Right lobe of liver (tissue), 4 donors: ENCODE measurements at regions not wholly inside any gene's neighbourhood (a gene's known extent, or its start where the extent isn't known, plus 50 kb on each side); places are given as distances from the start of the nearest gene placed in this dataset.

Experiments
- POLR2A ChIP-seq: fragments of 450-650 bp; IDR thresholded peaks from one replicate; pipeline ENCODE4 v1.6.1; 2017; ENCODE audit warnings: antibody characterized with exemption, mild to moderate bottlenecking
- TF ChIP-seq, protein P1 (sequence below), 4 donors: fragments of 200-600 bp in 3 of 4; fragments of 450-650 bp in 1 of 4; IDR thresholded peaks; one replicate each; pipeline versions ENCODE4 v1.5.1 to v1.8.0; 2016 to 2022; ENCODE audit warnings: antibody characterized with exemption in 4 of 4, mild to moderate bottlenecking in 2 of 4
- donor health status: DM: no; HTN: no; CAD: no.
- donor health status: DM: no; HTN: no; CAD: no.
- donor health status: DM: no; HTN: yes; CAD: no.

DNA sequence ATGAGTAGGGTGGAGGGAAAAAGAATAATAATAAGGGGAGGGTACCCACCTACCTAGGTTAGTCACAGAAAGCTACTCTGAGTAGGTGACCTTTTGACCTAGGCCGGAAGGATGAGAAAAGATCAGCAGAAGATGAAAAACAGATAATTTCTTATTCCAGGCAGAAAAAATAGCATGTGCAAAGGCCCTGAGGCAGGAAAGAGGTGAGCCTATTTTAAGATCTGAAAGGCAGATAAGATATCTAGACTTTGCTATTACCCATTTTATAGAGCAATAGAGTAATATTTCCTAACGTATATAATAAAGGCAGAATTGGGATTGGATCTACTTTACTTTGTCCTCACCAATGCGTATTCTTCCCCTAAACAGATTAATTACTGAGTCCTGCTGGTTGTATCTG, 393.9 kb upstream of the MPDZ start:
- TF ChIP-seq, protein P1, sequence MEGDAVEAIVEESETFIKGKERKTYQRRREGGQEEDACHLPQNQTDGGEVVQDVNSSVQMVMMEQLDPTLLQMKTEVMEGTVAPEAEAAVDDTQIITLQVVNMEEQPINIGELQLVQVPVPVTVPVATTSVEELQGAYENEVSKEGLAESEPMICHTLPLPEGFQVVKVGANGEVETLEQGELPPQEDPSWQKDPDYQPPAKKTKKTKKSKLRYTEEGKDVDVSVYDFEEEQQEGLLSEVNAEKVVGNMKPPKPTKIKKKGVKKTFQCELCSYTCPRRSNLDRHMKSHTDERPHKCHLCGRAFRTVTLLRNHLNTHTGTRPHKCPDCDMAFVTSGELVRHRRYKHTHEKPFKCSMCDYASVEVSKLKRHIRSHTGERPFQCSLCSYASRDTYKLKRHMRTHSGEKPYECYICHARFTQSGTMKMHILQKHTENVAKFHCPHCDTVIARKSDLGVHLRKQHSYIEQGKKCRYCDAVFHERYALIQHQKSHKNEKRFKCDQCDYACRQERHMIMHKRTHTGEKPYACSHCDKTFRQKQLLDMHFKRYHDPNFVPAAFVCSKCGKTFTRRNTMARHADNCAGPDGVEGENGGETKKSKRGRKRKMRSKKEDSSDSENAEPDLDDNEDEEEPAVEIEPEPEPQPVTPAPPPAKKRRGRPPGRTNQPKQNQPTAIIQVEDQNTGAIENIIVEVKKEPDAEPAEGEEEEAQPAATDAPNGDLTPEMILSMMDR (IDR thresholded peaks at IDR 0.05) = no peak
- no peak for TF ChIP-seq POLR2A
